ENCODE measurements at regions not wholly inside any gene's neighbourhood (a gene's known extent, or its start where the extent isn't known, plus 50 kb on each side); places are given as distances from the start of the nearest gene placed in this dataset.
"Not testable (repeated sequence)": the region's sequence is repeated elsewhere in the genome, so short reads cannot be mapped to it uniquely, and the experiment has no call there.

- no peaks in the 10 kb centered on the region for H3K27me3 ChIP-seq (replicated peaks)
- TF ChIP-seq CTCF (IDR thresholded peaks at IDR 0.05; ENCODE audit: low read depth, low read length, missing control alignments), result no peak
- H3K4me3 ChIP-seq (ENCODE audit: low read depth, low read length), result no peak overlapping the region
- in situ Hi-C loops (cut with HindIII; ENCODE audit: low pct_ligation_motif_present, low sequenced_read_pairs), result no loop called here
- H3K27ac ChIP-seq, result no peak overlapping the region
- no peaks in the 10 kb centered on the region for H3K36me3 ChIP-seq (replicated peaks)
- DNase-seq, result no peak
Observed at GRCh38 chr11:11722861-11723260, 101.1 kb upstream of the GALNT18 start.

DNA sequence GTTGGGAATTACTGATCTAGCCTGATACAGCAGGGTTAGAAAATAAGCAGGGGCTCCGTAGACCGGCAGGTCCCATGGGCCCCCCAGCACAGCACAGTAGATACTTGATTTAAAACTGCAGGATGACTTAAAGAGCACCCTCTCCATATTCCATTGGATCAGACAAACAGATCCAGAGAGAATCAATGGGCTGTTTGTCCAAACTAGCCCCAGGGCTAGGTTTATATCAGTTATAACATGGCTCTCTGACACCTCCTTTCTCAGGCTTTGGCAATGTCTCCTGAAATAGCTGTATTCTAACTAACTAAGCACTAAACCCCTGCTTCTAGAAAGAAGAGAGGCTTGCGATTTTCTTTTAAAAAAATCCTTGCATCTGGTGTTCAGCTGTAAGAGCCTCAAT lies 100.4 kb upstream of the GALNT18 start:
- in situ Hi-C loops (cut with HindIII; ENCODE audit: low pct_ligation_motif_present, low sequenced_read_pairs), result no loop called here
- no peak overlapping the region for H3K4me3 ChIP-seq (ENCODE audit: low read depth, low read length)
- no peaks in the 10 kb centered on the region for H3K36me3 ChIP-seq (replicated peaks)
- no peak overlapping the region for H3K27ac ChIP-seq
- DNase-seq, result no peak
- H3K27me3 ChIP-seq (replicated peaks), result no peaks in the 10 kb centered on the region
- no peak for TF ChIP-seq CTCF (IDR thresholded peaks at IDR 0.05; ENCODE audit: low read depth, low read length, missing control alignments)

GRCh38 chr11:11718511-11718910 lies 96.7 kb upstream of the GALNT18 start:
- H3K27me3 ChIP-seq (replicated peaks), result no peaks in the 10 kb centered on the region
- no peak for DNase-seq
- H3K27ac ChIP-seq, result no peak overlapping the region
- in situ Hi-C loops (cut with HindIII; ENCODE audit: low pct_ligation_motif_present, low sequenced_read_pairs), result no loop called here
- TF ChIP-seq CTCF (IDR thresholded peaks at IDR 0.05; ENCODE audit: low read depth, low read length, missing control alignments), result no peak
- no peak overlapping the region for H3K4me3 ChIP-seq (ENCODE audit: low read depth, low read length)
- H3K36me3 ChIP-seq (replicated peaks), result no peaks in the 10 kb centered on the region

DNA sequence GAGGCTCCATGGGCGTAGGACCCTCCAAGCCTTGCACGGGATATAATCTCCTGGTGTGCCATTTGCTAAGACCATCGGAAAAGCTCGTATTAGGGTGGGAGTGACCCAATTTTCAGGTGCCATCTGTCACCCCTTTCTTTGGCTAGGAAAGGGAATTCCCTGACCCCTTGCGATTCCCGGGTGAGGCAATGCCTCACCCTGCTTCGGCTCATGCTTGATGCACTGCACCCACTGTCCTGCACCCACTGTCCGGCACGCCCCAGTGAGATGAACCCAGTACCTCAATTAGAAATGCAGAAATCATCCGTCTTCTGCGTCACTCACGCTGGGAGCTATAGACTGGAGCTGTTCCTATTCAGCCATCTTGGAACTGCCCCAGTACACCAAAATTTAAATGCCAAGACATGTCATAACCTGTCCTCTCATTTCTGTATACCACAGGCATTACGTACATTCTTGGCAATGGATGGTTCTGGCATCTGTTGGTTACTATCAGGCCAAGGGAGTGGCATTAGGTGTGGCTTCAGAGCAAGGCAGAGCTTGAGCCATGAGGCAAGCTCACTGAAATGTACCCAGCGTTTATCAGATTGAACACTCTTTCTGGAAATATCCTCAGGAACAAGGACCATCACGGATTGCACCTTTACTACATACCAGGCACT lies 95.4 kb upstream of the GALNT18 start:
- in situ Hi-C loops (cut with HindIII; ENCODE audit: low pct_ligation_motif_present, low sequenced_read_pairs), result no loop called here
- Histone ChIP-seq H3K4me3 (ENCODE audit: low read depth, low read length) (no peak overlapping the region), H3K27me3 (replicated peaks) (no peaks in the 10 kb centered on the region), H3K36me3 (replicated peaks) (no peaks in the 10 kb centered on the region), H3K27ac (no peak overlapping the region)
- TF ChIP-seq CTCF (IDR thresholded peaks at IDR 0.05; ENCODE audit: low read depth, low read length, missing control alignments), result no peak
- DNase-seq, result no peak

GRCh38 chr11:11715075-11715474 lies 93.3 kb upstream of the GALNT18 start:
- in situ Hi-C loops (cut with HindIII; ENCODE audit: low pct_ligation_motif_present, low sequenced_read_pairs); H3K36me3 ChIP-seq (replicated peaks); H3K27ac ChIP-seq; H3K4me3 ChIP-seq (ENCODE audit: low read depth, low read length); DNase-seq; H3K27me3 ChIP-seq (replicated peaks): not testable (repeated sequence)

DNA sequence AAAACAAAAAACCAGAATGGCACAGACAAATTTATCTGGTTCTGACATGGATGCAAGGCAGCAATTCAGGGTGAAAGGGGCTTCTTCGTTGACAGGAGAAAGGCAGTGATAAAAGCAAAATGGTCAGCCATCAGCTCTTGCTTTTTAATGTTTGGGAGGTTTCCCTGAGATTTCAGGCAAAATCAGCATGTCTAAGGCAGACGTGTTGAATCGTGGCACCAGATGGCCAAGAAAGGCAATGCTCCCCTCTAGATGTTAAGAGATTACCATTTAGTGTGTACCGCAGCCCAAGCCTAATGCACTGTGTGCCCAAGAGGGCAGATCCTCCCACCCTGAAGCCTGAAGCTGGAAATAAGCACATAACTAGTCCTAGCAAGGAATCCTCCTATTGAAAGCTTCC lies 88.8 kb upstream of the GALNT18 start:
- Histone ChIP-seq H3K27ac (no peak overlapping the region), H3K4me3 (ENCODE audit: low read depth, low read length) (no peak overlapping the region), H3K27me3 (replicated peaks) (no peaks in the 10 kb centered on the region), H3K36me3 (replicated peaks) (no peaks in the 10 kb centered on the region)
- no peak for TF ChIP-seq CTCF (IDR thresholded peaks at IDR 0.05; ENCODE audit: low read depth, low read length, missing control alignments)
- no peak for DNase-seq
- in situ Hi-C loops (cut with HindIII; ENCODE audit: low pct_ligation_motif_present, low sequenced_read_pairs), result no loop called here
